HCT116 (cell line): ENCODE measurements at regions not wholly inside any gene's neighbourhood (a gene's known extent, or its start where the extent isn't known, plus 50 kb on each side); places are given as distances from the start of the nearest gene placed in this dataset.

Experiments used
- ATAC-seq: fragments of 200-7000 bp; cut with Tn5 transposase; 2 replicates; pipeline ENCODE4 v1.9.1; 2020; ENCODE audit warnings: mild to moderate bottlenecking, moderate library complexity
- BruUV-seq: library from RNA; stranded (reverse); fragments of 400-500 nt; replicated peaks from 2 replicates; lab custom pipeline; 2021; lab: Mats Ljungman, UMichigan
- CTCF ChIA-PET: fragments of 300-600 bp; sonication (Branson Sonifier 250); formaldehyde crosslinking; loops from one replicate; lab custom pipeline; 2021; ENCODE audit warnings: antibody characterized with exemption; lab: Charles Lee
- POLR2A ChIA-PET: fragments of 300-600, 350-600 bp; sonication (Branson Sonifier 250); formaldehyde crosslinking; loops from one replicate; lab custom pipeline; 2021; ENCODE audit warnings: antibody characterized with exemption; lab: Charles Lee
- RAD21 ChIA-PET, 2 experiments: fragments of 300-600 bp; sonication (Branson Sonifier 250); formaldehyde crosslinking; loops; one replicate each; lab custom pipeline; 2023; ENCODE audit warnings: low total read pairs in 2 of 2; ENCODE audit not compliant: uncharacterized antibody in 2 of 2, unreplicated experiment in 2 of 2, low non-redundant PET in 1 of 2; lab: Charles Lee
- DNase-seq: peaks from one replicate; pipeline ENCODE4 v3.0.0-alpha.2; 2010; ENCODE audit warnings: low read depth, low spot score
- H2AFZ ChIP-seq: fragments of 200-600 bp; shearing (Covaris generic), sonication (generic); 2 replicates; pipeline ENCODE4 v1.6.1; 2017; ENCODE audit warnings: low read depth, mixed run types, mixed read lengths, antibody characterized with exemption, low read length; ENCODE audit not compliant: poor library complexity, severe bottlenecking
- H3K27ac ChIP-seq: 2 replicates; pipeline ENCODE4 v1.5.1; 2012; ENCODE audit warnings: low read depth, low read length
- H3K27me3 ChIP-seq: fragments of 200-600 bp; sonication (generic); 2 replicates; pipeline ENCODE4 v1.6.1; 2016; ENCODE audit warnings: mixed run types, low read length, mixed read lengths; ENCODE audit not compliant: insufficient read depth
- H3K36me3 ChIP-seq, 2 experiments: fragments of 200-500 bp in 1 of 2; fragments of 200-600 bp in 1 of 2; sonication (Bioruptor generic) in 1 of 2; sonication (generic) in 1 of 2; 2 replicates each; pipeline versions ENCODE4 v1.5.1 to v1.6.1; 2014 to 2016; ENCODE audit warnings: low read length in 2 of 2, inconsistent platforms in 1 of 2, mixed read lengths in 1 of 2, mixed run types in 1 of 2; ENCODE audit not compliant: insufficient read depth in 2 of 2, control insufficient read depth in 1 of 2
- H3K4me1 ChIP-seq, 2 experiments: fragments of 200-600 bp in 1 of 2; sonication (generic) in 1 of 2; 2 replicates each; pipeline versions ENCODE4 v1.5.1 to v1.6.1; 2012 to 2017; ENCODE audit warnings: low read length in 2 of 2, inconsistent platforms in 1 of 2, mild to moderate bottlenecking in 1 of 2, mixed read lengths in 1 of 2, mixed run types in 1 of 2, moderate library complexity in 1 of 2; ENCODE audit not compliant: insufficient read depth in 2 of 2, control insufficient read depth in 1 of 2
- H3K4me2 ChIP-seq: fragments of 200-600 bp; sonication (generic); 2 replicates; pipeline ENCODE4 v1.6.1; 2017; ENCODE audit warnings: mixed run types, low read length, mixed read lengths
- H3K4me3 ChIP-seq, 2 experiments: fragments of 200-600 bp in 1 of 2; sonication (generic) in 1 of 2; replicated peaks in 1 of 2; 2 replicates each; pipeline ENCODE4 v1.5.1; 2011 to 2016; ENCODE audit warnings: low read length in 2 of 2, control low read depth in 1 of 2, low read depth in 1 of 2, mild to moderate bottlenecking in 1 of 2, mixed read lengths in 1 of 2, mixed run types in 1 of 2
- H3K79me2 ChIP-seq: fragments of 200-600 bp; sonication (generic); 2 replicates; pipeline ENCODE4 v1.6.1; 2017; ENCODE audit warnings: mild to moderate bottlenecking, mixed run types, low read length, moderate library complexity, mixed read lengths; ENCODE audit not compliant: insufficient read depth
- H3K9ac ChIP-seq: fragments of 200-600 bp; sonication (generic); 2 replicates; pipeline ENCODE4 v1.6.1; 2016; ENCODE audit warnings: low read length, mixed read lengths
- H3K9me2 ChIP-seq: fragments of 200-600 bp; sonication (generic), shearing (Covaris generic); 2 replicates; pipeline ENCODE4 v1.6.1; 2017; ENCODE audit warnings: mixed run types, mild to moderate bottlenecking, moderate library complexity; ENCODE audit not compliant: insufficient read depth
- H3K9me3 ChIP-seq, 2 experiments: fragments of 200-500 bp in 1 of 2; fragments of 200-600 bp in 1 of 2; sonication (Bioruptor generic) in 1 of 2; sonication (generic) in 1 of 2; 2 replicates each; pipeline ENCODE4 v1.6.1; 2014 to 2017; ENCODE audit warnings: low read length in 2 of 2, mixed read lengths in 2 of 2, inconsistent platforms in 1 of 2, low read depth in 1 of 2, mild to moderate bottlenecking in 1 of 2, mixed run types in 1 of 2, moderate library complexity in 1 of 2; ENCODE audit not compliant: control insufficient read depth in 1 of 2, insufficient read depth in 1 of 2
- H4K20me1 ChIP-seq: fragments of 200-600 bp; sonication (generic), shearing (Covaris generic); 2 replicates; pipeline ENCODE4 v1.6.1; 2017; ENCODE audit warnings: mixed run types, mild to moderate bottlenecking, moderate library complexity; ENCODE audit not compliant: insufficient read depth
- CEBPB ChIP-seq: IDR thresholded peaks from 2 replicates; pipeline ENCODE4 v1.6.1; 2012; ENCODE audit warnings: low read depth
- EGR1 ChIP-seq: IDR thresholded peaks from 2 replicates; pipeline ENCODE4 v1.6.1; 2012; ENCODE audit warnings: low read depth
- EZH2 ChIP-seq: fragments of 200-600 bp; sonication (generic); IDR thresholded peaks from 2 replicates; pipeline ENCODE4 v1.6.1; 2017; ENCODE audit warnings: antibody characterized with exemption, mixed run types
- EZH2phosphoT487 ChIP-seq: fragments of 200-600 bp; IDR thresholded peaks from 2 replicates; pipeline ENCODE4 v1.6.1; 2018; ENCODE audit warnings: antibody characterized with exemption, borderline replicate concordance
- JUND ChIP-seq: IDR thresholded peaks from 2 replicates; pipeline ENCODE4 v1.6.1; 2012
- POLR2A ChIP-seq: IDR thresholded peaks from 2 replicates; pipeline ENCODE4 v1.7.0; 2011; ENCODE audit warnings: borderline replicate concordance; ENCODE audit not compliant: insufficient read depth, insufficient read length; ENCODE audit errors: extremely low read depth
- POLR2AphosphoS5 ChIP-seq: IDR thresholded peaks from 2 replicates; pipeline ENCODE4 v1.6.1; 2011; ENCODE audit warnings: mild to moderate bottlenecking, low read depth, low read length, moderate library complexity
- RAD21 ChIP-seq: IDR thresholded peaks from 2 replicates; pipeline ENCODE4 v1.6.1; 2012; ENCODE audit warnings: low read depth, mild to moderate bottlenecking
- SRF ChIP-seq: IDR thresholded peaks from 2 replicates; pipeline ENCODE4 v1.6.1; 2012; ENCODE audit warnings: low read depth
- TCF7L2 ChIP-seq: IDR thresholded peaks from 2 replicates; pipeline ENCODE4 v1.7.0; 2011; ENCODE audit warnings: borderline replicate concordance, inconsistent platforms; ENCODE audit not compliant: insufficient read depth, insufficient read length; ENCODE audit errors: extremely low read depth
- ZFX ChIP-seq: fragments of 450-650 bp; IDR thresholded peaks from 2 replicates; pipeline ENCODE4 v1.6.1; 2017
- intact Hi-C: fragments of 100-400 bp; cut with micrococcal nuclease; formaldehyde crosslinking; loops from 2 replicates; pipeline ENCODE4 v1.10.0; 2022
- TF ChIP-seq, protein P1 (sequence below): IDR thresholded peaks from 2 replicates; pipeline ENCODE4 v1.6.1; 2012
- TF ChIP-seq, protein P2 (sequence below): IDR thresholded peaks from 2 replicates; pipeline ENCODE4 v1.6.1; 2012
- TF ChIP-seq, protein P3 (sequence below): IDR thresholded peaks from 2 replicates; pipeline ENCODE4 v1.6.1; 2011; ENCODE audit warnings: mild to moderate bottlenecking, low read length, moderate library complexity; ENCODE audit not compliant: insufficient replicate concordance; ENCODE audit errors: extremely low read depth
- TF ChIP-seq, protein P4 (sequence below): IDR thresholded peaks from 2 replicates; pipeline ENCODE4 v1.6.1; 2012; ENCODE audit warnings: low read depth

DNA sequence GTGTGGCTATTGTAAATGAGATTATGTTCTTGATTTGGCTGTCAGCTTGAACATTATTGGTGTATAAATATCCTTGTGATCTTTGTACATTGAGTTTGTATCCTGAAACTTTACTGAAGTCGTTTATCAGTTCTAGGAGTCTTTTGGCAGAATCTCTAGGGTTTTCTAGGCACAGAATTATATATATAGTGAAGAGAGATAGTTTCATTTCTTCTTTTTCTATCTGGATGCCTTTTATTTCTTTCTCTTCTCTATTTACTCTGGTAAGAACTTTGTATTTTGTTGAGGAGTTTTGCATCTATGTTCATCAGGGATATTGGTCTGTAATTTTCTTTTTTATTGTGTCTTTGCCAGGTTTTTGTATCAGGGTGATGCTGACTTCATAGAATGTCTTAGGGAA is 589.2 kb upstream of the MAN1A1 start:
- H3K79me2 ChIP-seq: no peaks in the 10 kb centered on the region
- H3K27ac ChIP-seq: no peak overlapping the region
- ChIA-PET POLR2A (no interaction called here), RAD21 (no interaction called here), CTCF (no interaction called here)
- BruUV-seq: no TSS peak
- TF ChIP-seq TCF7L2 (no peak), EGR1 (no peak), JUND (no peak), POLR2A (no peak), EZH2 (no peak), RAD21 (no peak)
- TF ChIP-seq, protein P1, sequence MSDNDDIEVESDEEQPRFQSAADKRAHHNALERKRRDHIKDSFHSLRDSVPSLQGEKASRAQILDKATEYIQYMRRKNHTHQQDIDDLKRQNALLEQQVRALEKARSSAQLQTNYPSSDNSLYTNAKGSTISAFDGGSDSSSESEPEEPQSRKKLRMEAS: no peak
- no peak for ATAC-seq
- H2AFZ ChIP-seq: no peak overlapping the region
- no peak overlapping the region for H3K4me2 ChIP-seq
- no peak overlapping the region for H3K9ac ChIP-seq
- DNase-seq: no peak
- no peak overlapping the region for H3K4me3 ChIP-seq
- H3K36me3 ChIP-seq: no peaks in the 10 kb centered on the region
- H4K20me1 ChIP-seq: no peaks in the 10 kb centered on the region
- no peaks in the 10 kb centered on the region for H3K4me1 ChIP-seq
- H3K9me3 ChIP-seq: no peaks in the 10 kb centered on the region
- intact Hi-C loops: no loop called here
- H3K9me2 ChIP-seq: no peaks in the 10 kb centered on the region; the same call in 1 of the 2 replicates
- H3K27me3 ChIP-seq: no peaks in the 10 kb centered on the region

DNA sequence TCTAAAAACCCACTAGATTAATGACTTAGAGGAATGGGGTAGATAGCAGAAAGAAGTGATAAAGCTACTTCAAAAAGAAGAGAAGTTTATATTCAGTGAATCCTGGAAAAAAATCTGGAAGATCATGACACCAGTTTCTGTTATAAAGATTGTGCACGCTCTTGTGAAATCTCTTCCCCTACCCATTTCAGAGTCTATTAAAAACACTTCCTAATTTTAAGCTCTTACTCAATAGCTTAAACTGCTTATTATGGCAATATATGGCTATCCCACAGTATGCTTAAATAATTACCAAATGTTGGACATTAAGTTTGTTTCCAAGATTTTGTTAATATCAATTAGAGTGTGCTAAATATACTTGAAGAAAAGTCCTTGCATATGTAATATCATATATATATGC is 585.3 kb upstream of the MAN1A1 start:
- no peak overlapping the region for H3K27ac ChIP-seq
- ATAC-seq (no peak), DNase-seq (no peak)
- ChIA-PET POLR2A (no interaction called here), RAD21 (no interaction called here), CTCF (no interaction called here)
- H3K9me3 ChIP-seq: no peaks in the 10 kb centered on the region
- no peaks in the 10 kb centered on the region for H3K79me2 ChIP-seq
- no peak overlapping the region for H3K9ac ChIP-seq
- no peaks in the 10 kb centered on the region for H3K4me1 ChIP-seq
- H3K27me3 ChIP-seq: no peaks in the 10 kb centered on the region
- no peak overlapping the region for H3K4me2 ChIP-seq
- TF ChIP-seq POLR2AphosphoS5 (no peak), ZFX (no peak), EZH2phosphoT487 (no peak), SRF (no peak), CEBPB (no peak), TCF7L2 (no peak)
- TF ChIP-seq, protein P2, sequence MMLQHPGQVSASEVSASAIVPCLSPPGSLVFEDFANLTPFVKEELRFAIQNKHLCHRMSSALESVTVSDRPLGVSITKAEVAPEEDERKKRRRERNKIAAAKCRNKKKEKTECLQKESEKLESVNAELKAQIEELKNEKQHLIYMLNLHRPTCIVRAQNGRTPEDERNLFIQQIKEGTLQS: no peak
- TF ChIP-seq, protein P3, sequence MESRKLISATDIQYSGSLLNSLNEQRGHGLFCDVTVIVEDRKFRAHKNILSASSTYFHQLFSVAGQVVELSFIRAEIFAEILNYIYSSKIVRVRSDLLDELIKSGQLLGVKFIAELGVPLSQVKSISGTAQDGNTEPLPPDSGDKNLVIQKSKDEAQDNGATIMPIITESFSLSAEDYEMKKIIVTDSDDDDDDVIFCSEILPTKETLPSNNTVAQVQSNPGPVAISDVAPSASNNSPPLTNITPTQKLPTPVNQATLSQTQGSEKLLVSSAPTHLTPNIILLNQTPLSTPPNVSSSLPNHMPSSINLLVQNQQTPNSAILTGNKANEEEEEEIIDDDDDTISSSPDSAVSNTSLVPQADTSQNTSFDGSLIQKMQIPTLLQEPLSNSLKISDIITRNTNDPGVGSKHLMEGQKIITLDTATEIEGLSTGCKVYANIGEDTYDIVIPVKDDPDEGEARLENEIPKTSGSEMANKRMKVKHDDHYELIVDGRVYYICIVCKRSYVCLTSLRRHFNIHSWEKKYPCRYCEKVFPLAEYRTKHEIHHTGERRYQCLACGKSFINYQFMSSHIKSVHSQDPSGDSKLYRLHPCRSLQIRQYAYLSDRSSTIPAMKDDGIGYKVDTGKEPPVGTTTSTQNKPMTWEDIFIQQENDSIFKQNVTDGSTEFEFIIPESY: no peak
- TF ChIP-seq, protein P4, sequence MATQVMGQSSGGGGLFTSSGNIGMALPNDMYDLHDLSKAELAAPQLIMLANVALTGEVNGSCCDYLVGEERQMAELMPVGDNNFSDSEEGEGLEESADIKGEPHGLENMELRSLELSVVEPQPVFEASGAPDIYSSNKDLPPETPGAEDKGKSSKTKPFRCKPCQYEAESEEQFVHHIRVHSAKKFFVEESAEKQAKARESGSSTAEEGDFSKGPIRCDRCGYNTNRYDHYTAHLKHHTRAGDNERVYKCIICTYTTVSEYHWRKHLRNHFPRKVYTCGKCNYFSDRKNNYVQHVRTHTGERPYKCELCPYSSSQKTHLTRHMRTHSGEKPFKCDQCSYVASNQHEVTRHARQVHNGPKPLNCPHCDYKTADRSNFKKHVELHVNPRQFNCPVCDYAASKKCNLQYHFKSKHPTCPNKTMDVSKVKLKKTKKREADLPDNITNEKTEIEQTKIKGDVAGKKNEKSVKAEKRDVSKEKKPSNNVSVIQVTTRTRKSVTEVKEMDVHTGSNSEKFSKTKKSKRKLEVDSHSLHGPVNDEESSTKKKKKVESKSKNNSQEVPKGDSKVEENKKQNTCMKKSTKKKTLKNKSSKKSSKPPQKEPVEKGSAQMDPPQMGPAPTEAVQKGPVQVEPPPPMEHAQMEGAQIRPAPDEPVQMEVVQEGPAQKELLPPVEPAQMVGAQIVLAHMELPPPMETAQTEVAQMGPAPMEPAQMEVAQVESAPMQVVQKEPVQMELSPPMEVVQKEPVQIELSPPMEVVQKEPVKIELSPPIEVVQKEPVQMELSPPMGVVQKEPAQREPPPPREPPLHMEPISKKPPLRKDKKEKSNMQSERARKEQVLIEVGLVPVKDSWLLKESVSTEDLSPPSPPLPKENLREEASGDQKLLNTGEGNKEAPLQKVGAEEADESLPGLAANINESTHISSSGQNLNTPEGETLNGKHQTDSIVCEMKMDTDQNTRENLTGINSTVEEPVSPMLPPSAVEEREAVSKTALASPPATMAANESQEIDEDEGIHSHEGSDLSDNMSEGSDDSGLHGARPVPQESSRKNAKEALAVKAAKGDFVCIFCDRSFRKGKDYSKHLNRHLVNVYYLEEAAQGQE: no peak
- H3K4me3 ChIP-seq: no peak overlapping the region
- no TSS peak for BruUV-seq
- H3K9me2 ChIP-seq: no peaks in the 10 kb centered on the region; the same call in 1 of the 2 replicates
- no peak overlapping the region for H2AFZ ChIP-seq
- intact Hi-C loops: no loop called here
- H4K20me1 ChIP-seq: no peaks in the 10 kb centered on the region
- no peaks in the 10 kb centered on the region for H3K36me3 ChIP-seq
